ENCODE measurements at regions not wholly inside any gene's neighbourhood (a gene's known extent, or its start where the extent isn't known, plus 50 kb on each side); places are given as distances from the start of the nearest gene placed in this dataset.
"Not testable (repeated sequence)": the region's sequence is repeated elsewhere in the genome, so short reads cannot be mapped to it uniquely, and the experiment has no call there.

DNA sequence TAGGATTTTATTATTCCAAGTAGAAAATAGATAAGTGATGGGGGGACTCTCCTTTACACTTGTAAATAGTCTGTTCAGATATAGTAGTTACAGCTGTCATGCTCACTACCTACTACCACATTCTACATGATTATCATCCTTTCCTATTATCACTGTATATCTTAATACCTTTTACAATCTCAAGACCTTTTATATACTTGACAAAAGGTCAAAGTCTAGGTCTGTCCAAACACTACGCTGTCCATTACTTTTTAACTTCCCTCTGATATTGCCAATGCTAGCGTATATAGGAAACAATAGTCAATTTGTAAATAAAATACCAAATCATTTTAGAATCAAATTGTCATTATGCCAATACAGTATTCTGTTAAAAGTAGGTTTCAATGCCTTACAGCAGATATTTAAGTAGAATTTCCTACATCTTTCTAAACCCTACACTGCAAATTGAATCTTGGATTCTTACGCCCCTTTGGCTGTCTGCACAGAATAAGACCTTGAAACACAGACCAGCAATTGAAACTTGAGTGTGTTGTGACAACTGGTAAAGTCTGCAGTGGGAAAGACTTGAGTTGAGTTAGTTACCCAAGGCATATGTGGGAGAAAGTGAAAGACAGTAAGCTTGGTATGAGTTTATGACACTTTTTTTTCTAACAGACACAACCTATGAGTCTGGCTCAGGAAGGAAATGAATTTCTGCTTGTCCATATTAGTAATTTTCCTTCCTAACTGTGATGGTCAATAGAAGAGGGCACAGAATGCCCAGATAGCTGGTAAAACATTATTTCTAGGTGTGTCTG is 827.6 kb upstream of the ACO1 start:
- no peak overlapping the region for H2BK15ac ChIP-seq (ENCODE audit: low read depth, low read length)
- H4K91ac ChIP-seq (ENCODE audit: insufficient read length, low read depth, low read length), result no peak overlapping the region
- no peak overlapping the region for H2BK12ac ChIP-seq (ENCODE audit: insufficient read length, low read depth, low read length)
- H3K18ac ChIP-seq (ENCODE audit: insufficient read length, low read depth, low read length), result no peak overlapping the region
- H3K4ac ChIP-seq (ENCODE audit: low read depth, low read length), result no peak overlapping the region
- no peaks in the 10 kb centered on the region for H3K79me1 ChIP-seq (ENCODE audit: insufficient read depth, low read depth, low read length, poor library complexity, severe bottlenecking)
- no peak overlapping the region for H3K14ac ChIP-seq (ENCODE audit: insufficient read depth, low read length)
- Mint-ChIP-seq H3K27ac (no peak overlapping the region), H3K36me3 (ENCODE audit: insufficient read depth in 1 of 3, low read depth in 3 of 3) (no peaks in the 10 kb centered on the region; a peak in 1 of 7 replicates), H3K4me1 (no peaks in the 10 kb centered on the region), H3K9me3 (no peaks in the 10 kb centered on the region; a peak in 1 of 5 replicates), H3K27me3 (ENCODE audit: low read depth) (no peaks in the 10 kb centered on the region), H3K4me3 (no peak overlapping the region)
- no peaks in the 10 kb centered on the region for H3K23me2 ChIP-seq (ENCODE audit: insufficient read length, low read depth, low read length, poor library complexity, severe bottlenecking)
- no peak overlapping the region for H3K4me2 ChIP-seq (ENCODE audit: insufficient read depth, insufficient read length, low read length)
- no peak overlapping the region for H3K9ac ChIP-seq (ENCODE audit: extremely low read depth, insufficient read length, low read length)
- no peak overlapping the region for H3K56ac ChIP-seq (ENCODE audit: insufficient read length, low read depth, low read length)
- no peaks in the 10 kb centered on the region for H3K27me3 ChIP-seq (ENCODE audit: insufficient read depth, low read length)
- no peak overlapping the region for H2BK20ac ChIP-seq (ENCODE audit: low read depth, low read length, poor library complexity, severe bottlenecking)
- H2BK120ac ChIP-seq (ENCODE audit: low read depth, low read length, poor library complexity, severe bottlenecking), result no peak overlapping the region
- H2AFZ ChIP-seq (ENCODE audit: low read length), result no peak overlapping the region
- H3T11ph ChIP-seq (ENCODE audit: low read length), result no peak overlapping the region
- TF ChIP-seq, protein P1, sequence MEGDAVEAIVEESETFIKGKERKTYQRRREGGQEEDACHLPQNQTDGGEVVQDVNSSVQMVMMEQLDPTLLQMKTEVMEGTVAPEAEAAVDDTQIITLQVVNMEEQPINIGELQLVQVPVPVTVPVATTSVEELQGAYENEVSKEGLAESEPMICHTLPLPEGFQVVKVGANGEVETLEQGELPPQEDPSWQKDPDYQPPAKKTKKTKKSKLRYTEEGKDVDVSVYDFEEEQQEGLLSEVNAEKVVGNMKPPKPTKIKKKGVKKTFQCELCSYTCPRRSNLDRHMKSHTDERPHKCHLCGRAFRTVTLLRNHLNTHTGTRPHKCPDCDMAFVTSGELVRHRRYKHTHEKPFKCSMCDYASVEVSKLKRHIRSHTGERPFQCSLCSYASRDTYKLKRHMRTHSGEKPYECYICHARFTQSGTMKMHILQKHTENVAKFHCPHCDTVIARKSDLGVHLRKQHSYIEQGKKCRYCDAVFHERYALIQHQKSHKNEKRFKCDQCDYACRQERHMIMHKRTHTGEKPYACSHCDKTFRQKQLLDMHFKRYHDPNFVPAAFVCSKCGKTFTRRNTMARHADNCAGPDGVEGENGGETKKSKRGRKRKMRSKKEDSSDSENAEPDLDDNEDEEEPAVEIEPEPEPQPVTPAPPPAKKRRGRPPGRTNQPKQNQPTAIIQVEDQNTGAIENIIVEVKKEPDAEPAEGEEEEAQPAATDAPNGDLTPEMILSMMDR (conservative IDR thresholded peaks at IDR 0.05), result no peak
- no peaks in the 10 kb centered on the region for H3K79me2 ChIP-seq (ENCODE audit: insufficient read depth, low read length)
- H4K20me1 ChIP-seq (ENCODE audit: control insufficient read depth, insufficient read depth, insufficient read length), result no peaks in the 10 kb centered on the region
- no CpG with 5 or more reads among the region's 3 CpGs for WGBS (ENCODE audit: extremely low coverage, insufficient read length, low lambda C conversion rate)
- no peak overlapping the region for H2BK5ac ChIP-seq (ENCODE audit: insufficient read length, low read length)
- no peak overlapping the region for H4K5ac ChIP-seq (ENCODE audit: insufficient read length, low read depth, low read length)
- DNase-seq, result no peak
- H3K23ac ChIP-seq (ENCODE audit: insufficient read length, low read depth, low read length), result no peak overlapping the region
- no peaks in the 10 kb centered on the region for H3K4me1 ChIP-seq (ENCODE audit: insufficient read depth, low read length)
- H3K27ac ChIP-seq (ENCODE audit: insufficient read length, low read depth, low read length), result no peak overlapping the region
- H4K8ac ChIP-seq (replicated peaks; ENCODE audit: insufficient read length, low read depth, low read length), result no peak overlapping the region
- no peak overlapping the region for H2AK5ac ChIP-seq (ENCODE audit: insufficient read length, low read length)
- H3K9me3 ChIP-seq (ENCODE audit: control insufficient read depth, low read depth, low read length), result no peaks in the 10 kb centered on the region

DNA sequence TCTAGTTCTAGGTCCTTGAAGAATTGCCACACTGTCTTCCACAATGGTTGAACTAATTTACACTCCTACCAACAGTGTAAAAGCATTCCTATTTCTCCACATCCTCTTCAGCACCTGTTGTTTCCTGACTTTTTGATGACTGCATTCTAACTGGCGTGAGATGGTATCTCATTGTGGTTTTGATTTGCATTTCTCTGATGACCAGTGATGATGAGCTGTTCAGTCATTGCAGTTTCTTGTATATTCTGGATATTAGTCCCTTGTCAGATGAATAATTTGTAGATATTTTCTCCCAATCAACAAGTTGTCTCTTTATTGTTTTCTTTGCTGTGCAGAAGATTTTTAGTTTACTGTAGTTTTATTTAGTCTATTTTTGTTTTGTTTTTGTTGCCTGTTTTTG is 812.3 kb upstream of the ACO1 start:
- not testable (repeated sequence) for H3K23ac ChIP-seq (ENCODE audit: insufficient read length, low read depth, low read length); H2BK15ac ChIP-seq (ENCODE audit: low read depth, low read length); H3K4ac ChIP-seq (ENCODE audit: low read depth, low read length); H4K5ac ChIP-seq (ENCODE audit: insufficient read length, low read depth, low read length); H3K9me3 ChIP-seq (ENCODE audit: control insufficient read depth, low read depth, low read length); H4K20me1 ChIP-seq (ENCODE audit: control insufficient read depth, insufficient read depth, insufficient read length); H2BK120ac ChIP-seq (ENCODE audit: low read depth, low read length, poor library complexity, severe bottlenecking); H3K9ac ChIP-seq (ENCODE audit: extremely low read depth, insufficient read length, low read length); H3K27ac ChIP-seq (ENCODE audit: insufficient read length, low read depth, low read length); H3K27me3 Mint-ChIP-seq (ENCODE audit: low read depth); H3K79me1 ChIP-seq (ENCODE audit: insufficient read depth, low read depth, low read length, poor library complexity, severe bottlenecking); H2BK5ac ChIP-seq (ENCODE audit: insufficient read length, low read length); H2BK20ac ChIP-seq (ENCODE audit: low read depth, low read length, poor library complexity, severe bottlenecking); H3K36me3 Mint-ChIP-seq (ENCODE audit: insufficient read depth in 1 of 3, low read depth in 3 of 3); H3K4me1 Mint-ChIP-seq; H3K4me1 ChIP-seq (ENCODE audit: insufficient read depth, low read length); H4K91ac ChIP-seq (ENCODE audit: insufficient read length, low read depth, low read length); H3K9me3 Mint-ChIP-seq; H3K23me2 ChIP-seq (ENCODE audit: insufficient read length, low read depth, low read length, poor library complexity, severe bottlenecking); H3K27ac Mint-ChIP-seq; H4K8ac ChIP-seq (replicated peaks; ENCODE audit: insufficient read length, low read depth, low read length); H3K27me3 ChIP-seq (ENCODE audit: insufficient read depth, low read length); H2BK12ac ChIP-seq (ENCODE audit: insufficient read length, low read depth, low read length); H3K4me3 Mint-ChIP-seq; H3K79me2 ChIP-seq (ENCODE audit: insufficient read depth, low read length); H3K56ac ChIP-seq (ENCODE audit: insufficient read length, low read depth, low read length); H2AFZ ChIP-seq (ENCODE audit: low read length); DNase-seq; H2AK5ac ChIP-seq (ENCODE audit: insufficient read length, low read length); H3T11ph ChIP-seq (ENCODE audit: low read length); H3K14ac ChIP-seq (ENCODE audit: insufficient read depth, low read length); H3K4me2 ChIP-seq (ENCODE audit: insufficient read depth, insufficient read length, low read length); H3K18ac ChIP-seq (ENCODE audit: insufficient read length, low read depth, low read length)
- WGBS (ENCODE audit: extremely low coverage, insufficient read length, low lambda C conversion rate), result no CpG with 5 or more reads among the region's 1 CpG

Measured in H9 (cell line).